ENCODE measurements at regions not wholly inside any gene's neighbourhood (a gene's known extent, or its start where the extent isn't known, plus 50 kb on each side); places are given as distances from the start of the nearest gene placed in this dataset.

DNA sequence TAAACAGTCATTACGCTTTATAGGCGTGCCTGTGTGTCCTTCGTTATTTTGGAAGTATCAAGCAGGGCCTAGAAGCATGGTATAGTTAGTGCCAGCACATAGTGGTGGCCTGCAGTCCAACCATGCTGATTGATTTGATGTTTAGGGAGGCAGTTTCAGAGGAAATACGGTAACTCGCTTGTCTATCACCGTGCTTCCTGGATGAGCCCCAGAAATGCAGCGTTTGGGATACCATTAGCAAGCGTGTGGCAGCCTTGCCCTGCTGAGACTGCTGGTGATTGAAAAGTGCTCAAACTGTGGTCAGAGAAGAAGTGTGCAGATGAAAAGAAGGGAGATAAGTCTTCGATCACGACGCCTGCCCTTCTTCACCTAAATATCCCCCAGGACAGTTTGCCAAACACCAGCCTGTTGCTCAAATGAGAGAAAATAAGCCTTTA lies 158.4 kb downstream of the CHIC2 start:
- Histone ChIP-seq H3F3A (ENCODE audit: insufficient read depth, low read length, poor library complexity, severe bottlenecking) (no peaks in the 10 kb centered on the region), H4K20me1 (ENCODE audit: insufficient read depth) (no peaks in the 10 kb centered on the region), H2AFZ (ENCODE audit: low read depth, low read length) (no peak overlapping the region), H3K9me2 (ENCODE audit: insufficient read depth, low read length) (no peaks in the 10 kb centered on the region), H3K4me2 (ENCODE audit: low read length) (no peak overlapping the region), H3K4me3 (ENCODE audit: low read length) (peak overlapping the region; percentile 33), H3K79me2 (replicated peaks; ENCODE audit: insufficient read depth, low read length) (no peaks in the 10 kb centered on the region), H3K27ac (ENCODE audit: low read length) (no peak overlapping the region), H3K9me3 (ENCODE audit: low read length) (no peaks in the 10 kb centered on the region), H3K9ac (ENCODE audit: low read length) (no peak overlapping the region), H3K36me3 (ENCODE audit: insufficient read depth, low read length) (no peaks in the 10 kb centered on the region), H3K27me3 (ENCODE audit: insufficient read depth, low read depth, low read length) (no peaks in the 10 kb centered on the region)
- no peak for TF ChIP-seq EZH2 (IDR thresholded peaks at IDR 0.05; ENCODE audit: borderline replicate concordance, insufficient read depth, low read length, poor library complexity, severe bottlenecking)
- TF ChIP-seq RAD21 (conservative IDR thresholded peaks at IDR 0.05), result peak; percentile 12
- TF ChIP-seq TAF1 (IDR thresholded peaks at IDR 0.05; ENCODE audit: low read depth), result no peak

DNA sequence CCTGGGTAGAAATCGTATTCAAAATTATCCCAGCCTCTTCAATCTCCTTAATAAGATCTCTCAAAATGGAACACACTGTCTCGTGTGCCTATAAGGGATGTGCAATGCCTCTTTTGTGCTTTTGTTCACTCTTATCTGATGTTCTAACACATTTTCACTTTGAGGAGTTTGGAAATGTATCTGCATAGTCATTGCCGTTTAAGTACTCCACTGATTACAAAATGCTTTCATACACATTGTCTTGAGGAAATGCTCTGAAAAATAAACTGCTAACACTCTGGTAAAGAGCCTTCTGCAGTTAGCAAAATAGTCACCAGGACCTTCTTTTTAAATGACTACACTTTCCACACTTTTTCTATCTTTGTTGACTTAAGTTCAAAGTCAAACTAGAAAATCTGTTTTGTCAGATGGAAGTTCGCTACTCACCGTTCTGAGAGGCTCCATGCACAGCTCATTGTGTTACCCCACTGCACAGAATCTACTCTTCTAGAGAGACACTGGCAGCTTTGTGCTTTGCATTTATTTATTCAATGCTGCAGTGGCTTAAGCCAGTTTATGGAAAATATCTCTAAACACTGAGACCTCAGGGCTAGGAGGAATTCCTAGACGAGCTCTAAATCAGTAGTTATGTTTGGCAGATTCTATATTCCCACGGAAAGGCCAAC lies 159.0 kb downstream of the CHIC2 start:
- H2AFZ ChIP-seq (ENCODE audit: low read depth, low read length), result no peak overlapping the region
- no peaks in the 10 kb centered on the region for H3F3A ChIP-seq (ENCODE audit: insufficient read depth, low read length, poor library complexity, severe bottlenecking)
- TF ChIP-seq EP300 (conservative IDR thresholded peaks at IDR 0.05; ENCODE audit: poor library complexity, severe bottlenecking), result no peak
- no peak for TF ChIP-seq SMC3 (conservative IDR thresholded peaks at IDR 0.05; ENCODE audit: poor library complexity)
- TF ChIP-seq POLR2AphosphoS5 (IDR thresholded peaks at IDR 0.05), result no peak
- no peak for TF ChIP-seq MXI1 (conservative IDR thresholded peaks at IDR 0.05; ENCODE audit: poor library complexity, severe bottlenecking)
- no peak for TF ChIP-seq EZH2 (IDR thresholded peaks at IDR 0.05; ENCODE audit: borderline replicate concordance, insufficient read depth, low read length, poor library complexity, severe bottlenecking)
- TF ChIP-seq TAF1 (IDR thresholded peaks at IDR 0.05; ENCODE audit: low read depth), result no peak
- TF ChIP-seq, protein P1, sequence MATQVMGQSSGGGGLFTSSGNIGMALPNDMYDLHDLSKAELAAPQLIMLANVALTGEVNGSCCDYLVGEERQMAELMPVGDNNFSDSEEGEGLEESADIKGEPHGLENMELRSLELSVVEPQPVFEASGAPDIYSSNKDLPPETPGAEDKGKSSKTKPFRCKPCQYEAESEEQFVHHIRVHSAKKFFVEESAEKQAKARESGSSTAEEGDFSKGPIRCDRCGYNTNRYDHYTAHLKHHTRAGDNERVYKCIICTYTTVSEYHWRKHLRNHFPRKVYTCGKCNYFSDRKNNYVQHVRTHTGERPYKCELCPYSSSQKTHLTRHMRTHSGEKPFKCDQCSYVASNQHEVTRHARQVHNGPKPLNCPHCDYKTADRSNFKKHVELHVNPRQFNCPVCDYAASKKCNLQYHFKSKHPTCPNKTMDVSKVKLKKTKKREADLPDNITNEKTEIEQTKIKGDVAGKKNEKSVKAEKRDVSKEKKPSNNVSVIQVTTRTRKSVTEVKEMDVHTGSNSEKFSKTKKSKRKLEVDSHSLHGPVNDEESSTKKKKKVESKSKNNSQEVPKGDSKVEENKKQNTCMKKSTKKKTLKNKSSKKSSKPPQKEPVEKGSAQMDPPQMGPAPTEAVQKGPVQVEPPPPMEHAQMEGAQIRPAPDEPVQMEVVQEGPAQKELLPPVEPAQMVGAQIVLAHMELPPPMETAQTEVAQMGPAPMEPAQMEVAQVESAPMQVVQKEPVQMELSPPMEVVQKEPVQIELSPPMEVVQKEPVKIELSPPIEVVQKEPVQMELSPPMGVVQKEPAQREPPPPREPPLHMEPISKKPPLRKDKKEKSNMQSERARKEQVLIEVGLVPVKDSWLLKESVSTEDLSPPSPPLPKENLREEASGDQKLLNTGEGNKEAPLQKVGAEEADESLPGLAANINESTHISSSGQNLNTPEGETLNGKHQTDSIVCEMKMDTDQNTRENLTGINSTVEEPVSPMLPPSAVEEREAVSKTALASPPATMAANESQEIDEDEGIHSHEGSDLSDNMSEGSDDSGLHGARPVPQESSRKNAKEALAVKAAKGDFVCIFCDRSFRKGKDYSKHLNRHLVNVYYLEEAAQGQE (IDR thresholded peaks at IDR 0.05; ENCODE audit: borderline replicate concordance), result no peak
- no peak for TF ChIP-seq RAD21 (conservative IDR thresholded peaks at IDR 0.05)
- TF ChIP-seq, protein P2, sequence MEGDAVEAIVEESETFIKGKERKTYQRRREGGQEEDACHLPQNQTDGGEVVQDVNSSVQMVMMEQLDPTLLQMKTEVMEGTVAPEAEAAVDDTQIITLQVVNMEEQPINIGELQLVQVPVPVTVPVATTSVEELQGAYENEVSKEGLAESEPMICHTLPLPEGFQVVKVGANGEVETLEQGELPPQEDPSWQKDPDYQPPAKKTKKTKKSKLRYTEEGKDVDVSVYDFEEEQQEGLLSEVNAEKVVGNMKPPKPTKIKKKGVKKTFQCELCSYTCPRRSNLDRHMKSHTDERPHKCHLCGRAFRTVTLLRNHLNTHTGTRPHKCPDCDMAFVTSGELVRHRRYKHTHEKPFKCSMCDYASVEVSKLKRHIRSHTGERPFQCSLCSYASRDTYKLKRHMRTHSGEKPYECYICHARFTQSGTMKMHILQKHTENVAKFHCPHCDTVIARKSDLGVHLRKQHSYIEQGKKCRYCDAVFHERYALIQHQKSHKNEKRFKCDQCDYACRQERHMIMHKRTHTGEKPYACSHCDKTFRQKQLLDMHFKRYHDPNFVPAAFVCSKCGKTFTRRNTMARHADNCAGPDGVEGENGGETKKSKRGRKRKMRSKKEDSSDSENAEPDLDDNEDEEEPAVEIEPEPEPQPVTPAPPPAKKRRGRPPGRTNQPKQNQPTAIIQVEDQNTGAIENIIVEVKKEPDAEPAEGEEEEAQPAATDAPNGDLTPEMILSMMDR (IDR thresholded peaks at IDR 0.05; ENCODE audit: poor library complexity, severe bottlenecking), result no peak
- peak overlapping the region; percentile 33 for H3K4me3 ChIP-seq (ENCODE audit: low read length)
- no peak overlapping the region for H3K4me2 ChIP-seq (ENCODE audit: low read length)
- H3K9me3 ChIP-seq (ENCODE audit: low read length), result no peaks in the 10 kb centered on the region
- H4K20me1 ChIP-seq (ENCODE audit: insufficient read depth), result no peaks in the 10 kb centered on the region
- no peaks in the 10 kb centered on the region for H3K36me3 ChIP-seq (ENCODE audit: insufficient read depth, low read length)
- H3K9ac ChIP-seq (ENCODE audit: low read length), result no peak overlapping the region
- no peaks in the 10 kb centered on the region for H3K9me2 ChIP-seq (ENCODE audit: insufficient read depth, low read length)
- H3K79me2 ChIP-seq (replicated peaks; ENCODE audit: insufficient read depth, low read length), result no peaks in the 10 kb centered on the region
- H3K27me3 ChIP-seq (ENCODE audit: insufficient read depth, low read depth, low read length), result no peaks in the 10 kb centered on the region
- no peak overlapping the region for H3K27ac ChIP-seq (ENCODE audit: low read length)
